BE2C (cell line): ENCODE measurements at regions not wholly inside any gene's neighbourhood (a gene's known extent, or its start where the extent isn't known, plus 50 kb on each side); places are given as distances from the start of the nearest gene placed in this dataset.
A peak's percentile ranks its signal among the peaks of the same experiment; 100 is the strongest.

Experiments
- DNase-seq: peaks from one replicate; pipeline ENCODE4 v3.0.0-alpha.2; 2020
- H3K27me3 ChIP-seq: fragments of 250-450 bp; sonication (Bioruptor Pico); 2 replicates; pipeline ENCODE4 v1.5.1; 2020; ENCODE audit warnings: mild to moderate bottlenecking
- H3K36me3 ChIP-seq: fragments of 250-450 bp; sonication (Bioruptor Pico); 2 replicates; pipeline ENCODE4 v1.5.1; 2020; ENCODE audit warnings: mild to moderate bottlenecking
- H3K4me1 ChIP-seq: fragments of 250-450 bp; sonication (Bioruptor Pico); 2 replicates; pipeline ENCODE4 v1.5.1; 2020
- H3K4me3 ChIP-seq: 2 replicates; pipeline ENCODE4 v1.5.1; 2011; ENCODE audit warnings: low read depth, low read length
- H3K9me3 ChIP-seq: fragments of 250-450 bp; sonication (Bioruptor Pico); 2 replicates; pipeline ENCODE4 v1.5.1; 2020
- TF ChIP-seq, protein P1 (sequence below): IDR thresholded peaks from 2 replicates; pipeline ENCODE4 v1.5.1; 2012; ENCODE audit warnings: mild to moderate bottlenecking, low read depth, low read length

DNA sequence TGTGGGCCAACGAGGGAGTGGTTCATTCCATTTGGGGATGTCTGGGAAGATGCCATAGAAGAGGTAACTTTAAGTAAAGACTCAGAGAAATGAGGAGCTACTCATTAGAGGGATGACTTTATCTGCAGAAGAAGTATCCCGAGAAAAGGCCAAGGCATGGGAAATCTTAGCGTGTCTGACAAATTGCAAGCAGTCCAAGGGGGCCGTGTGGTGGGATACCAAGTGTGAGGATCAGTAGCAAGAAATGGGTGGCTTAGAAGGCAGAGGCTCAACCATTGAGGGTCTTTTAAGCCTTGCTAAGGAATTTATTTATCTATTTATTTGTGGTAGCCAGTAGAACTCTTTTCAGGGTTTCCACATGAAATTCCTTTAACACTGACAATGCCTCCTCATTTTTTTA is 436.4 kb downstream of the RNF144A start:
- no peaks in the 10 kb centered on the region for H3K27me3 ChIP-seq
- no peaks in the 10 kb centered on the region for H3K4me1 ChIP-seq
- no peaks in the 10 kb centered on the region for H3K36me3 ChIP-seq
- H3K4me3 ChIP-seq: no peak overlapping the region
- H3K9me3 ChIP-seq: no peaks in the 10 kb centered on the region
- TF ChIP-seq, protein P1, sequence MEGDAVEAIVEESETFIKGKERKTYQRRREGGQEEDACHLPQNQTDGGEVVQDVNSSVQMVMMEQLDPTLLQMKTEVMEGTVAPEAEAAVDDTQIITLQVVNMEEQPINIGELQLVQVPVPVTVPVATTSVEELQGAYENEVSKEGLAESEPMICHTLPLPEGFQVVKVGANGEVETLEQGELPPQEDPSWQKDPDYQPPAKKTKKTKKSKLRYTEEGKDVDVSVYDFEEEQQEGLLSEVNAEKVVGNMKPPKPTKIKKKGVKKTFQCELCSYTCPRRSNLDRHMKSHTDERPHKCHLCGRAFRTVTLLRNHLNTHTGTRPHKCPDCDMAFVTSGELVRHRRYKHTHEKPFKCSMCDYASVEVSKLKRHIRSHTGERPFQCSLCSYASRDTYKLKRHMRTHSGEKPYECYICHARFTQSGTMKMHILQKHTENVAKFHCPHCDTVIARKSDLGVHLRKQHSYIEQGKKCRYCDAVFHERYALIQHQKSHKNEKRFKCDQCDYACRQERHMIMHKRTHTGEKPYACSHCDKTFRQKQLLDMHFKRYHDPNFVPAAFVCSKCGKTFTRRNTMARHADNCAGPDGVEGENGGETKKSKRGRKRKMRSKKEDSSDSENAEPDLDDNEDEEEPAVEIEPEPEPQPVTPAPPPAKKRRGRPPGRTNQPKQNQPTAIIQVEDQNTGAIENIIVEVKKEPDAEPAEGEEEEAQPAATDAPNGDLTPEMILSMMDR: no peak
- DNase-seq: no peak

DNA sequence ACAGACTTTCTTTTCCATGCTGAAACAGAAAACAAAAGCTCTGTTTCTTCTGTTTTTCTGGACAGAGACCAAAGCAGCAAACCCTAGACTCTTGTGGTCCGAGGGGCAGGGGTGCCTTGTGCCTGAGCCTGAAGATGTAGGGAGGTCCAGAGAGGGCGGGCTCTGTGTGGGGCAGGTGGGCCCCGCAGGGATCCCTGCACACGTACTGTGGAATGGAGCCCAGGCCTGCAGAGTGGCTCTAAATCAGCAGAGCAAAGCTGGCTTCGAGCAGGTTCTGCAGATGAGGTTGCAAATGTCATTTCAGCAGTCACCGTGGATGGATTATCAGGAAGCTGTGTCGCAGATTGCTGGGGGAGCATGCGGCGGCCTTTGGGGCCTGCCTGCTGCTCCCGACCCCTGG is 438.6 kb downstream of the RNF144A start:
- no peaks in the 10 kb centered on the region for H3K36me3 ChIP-seq
- no peak overlapping the region for H3K4me3 ChIP-seq
- H3K9me3 ChIP-seq: no peaks in the 10 kb centered on the region
- TF ChIP-seq, protein P1: no peak
- no peaks in the 10 kb centered on the region for H3K4me1 ChIP-seq
- H3K27me3 ChIP-seq: no peaks in the 10 kb centered on the region
- DNase-seq: no peak

DNA sequence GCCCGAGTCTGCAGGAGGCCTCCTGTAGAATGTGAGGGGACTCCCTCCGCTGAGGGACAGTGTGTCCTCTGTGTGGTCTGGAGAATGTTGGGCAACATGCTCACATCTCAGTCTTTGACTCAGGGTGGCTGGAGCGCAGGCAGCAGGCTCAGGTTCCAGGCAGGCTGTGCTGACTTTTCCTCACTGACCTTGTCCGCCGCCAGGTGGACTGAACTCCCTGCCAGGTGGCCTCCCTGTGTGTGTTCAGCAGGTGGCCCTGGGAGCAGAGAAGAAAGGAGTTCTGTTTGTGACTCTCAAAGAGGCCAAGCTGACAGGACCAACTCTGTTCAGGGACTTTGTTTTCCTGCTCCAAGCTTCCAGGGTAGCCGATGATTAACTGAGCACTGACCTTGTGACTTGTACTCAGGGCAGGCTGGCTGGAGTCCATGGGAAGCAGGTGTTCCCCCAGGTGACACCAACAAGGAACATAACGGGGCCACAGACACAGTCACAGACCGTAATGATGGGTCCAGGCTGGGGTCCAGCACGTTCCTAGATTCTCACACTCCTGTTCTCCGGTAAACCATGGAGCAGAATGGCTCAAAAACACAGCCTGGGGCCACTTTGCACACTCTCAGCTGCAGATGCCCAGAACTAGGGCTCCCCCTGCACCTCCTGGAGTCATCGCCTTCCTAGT is 439.8 kb downstream of the RNF144A start:
- no peaks in the 10 kb centered on the region for H3K4me1 ChIP-seq
- TF ChIP-seq, protein P1: no peak
- H3K36me3 ChIP-seq: no peaks in the 10 kb centered on the region
- no peaks in the 10 kb centered on the region for H3K27me3 ChIP-seq
- H3K9me3 ChIP-seq: no peaks in the 10 kb centered on the region
- no peak overlapping the region for H3K4me3 ChIP-seq
- no peak for DNase-seq

DNA sequence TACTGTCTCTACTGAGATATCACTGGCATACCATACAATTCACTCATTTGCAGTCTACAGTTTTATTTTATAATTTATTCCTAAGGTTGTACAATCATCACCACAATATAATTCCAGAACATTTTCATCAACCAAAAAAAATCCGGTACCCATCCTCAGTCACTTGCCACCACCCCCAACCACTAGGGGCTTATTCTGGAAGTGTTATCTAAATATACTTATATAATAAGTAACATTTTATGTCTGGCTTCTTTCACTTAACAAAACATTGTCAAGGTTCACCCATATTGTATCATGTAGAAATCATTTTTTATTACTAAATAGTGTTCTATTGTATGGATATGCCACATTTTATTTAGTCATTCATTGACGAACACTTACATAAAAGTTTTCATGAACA is 440.8 kb downstream of the RNF144A start:
- Histone ChIP-seq H3K27me3 (no peaks in the 10 kb centered on the region), H3K36me3 (no peaks in the 10 kb centered on the region), H3K9me3 (no peaks in the 10 kb centered on the region), H3K4me1 (no peaks in the 10 kb centered on the region), H3K4me3 (no peak overlapping the region)
- no peak for DNase-seq
- TF ChIP-seq, protein P1: no peak

DNA sequence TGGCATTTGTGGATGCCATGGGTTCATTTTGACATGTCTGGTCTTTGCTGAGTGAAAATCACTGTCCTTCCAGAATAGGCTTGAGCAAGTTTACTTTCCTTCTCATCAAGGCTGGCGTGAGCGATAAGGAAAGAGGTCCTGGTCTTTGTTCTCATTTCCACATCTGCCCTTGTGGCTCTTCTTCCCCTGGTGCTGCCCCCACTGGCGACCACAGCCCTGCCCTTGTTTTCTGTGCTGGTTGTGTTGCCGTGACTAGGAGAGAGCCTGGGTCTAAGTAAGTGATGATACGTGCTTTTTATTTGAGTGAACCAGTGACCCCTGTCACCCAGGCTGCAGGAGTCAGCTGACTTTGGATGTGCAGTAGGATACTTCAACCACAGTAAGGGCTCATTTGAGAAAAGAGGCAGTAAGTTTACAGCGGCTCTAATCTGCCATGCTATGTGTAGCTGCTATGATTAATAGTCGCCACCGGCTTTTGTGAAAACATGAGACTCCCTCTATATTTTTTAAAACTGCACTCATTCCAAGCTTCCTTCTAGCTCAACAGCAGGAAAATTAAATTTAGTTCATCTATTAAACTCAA is 441.7 kb downstream of the RNF144A start:
- Histone ChIP-seq H3K36me3 (no peaks in the 10 kb centered on the region), H3K27me3 (no peaks in the 10 kb centered on the region), H3K4me1 (no peaks in the 10 kb centered on the region), H3K9me3 (no peaks in the 10 kb centered on the region), H3K4me3 (no peak overlapping the region)
- no peak for DNase-seq
- TF ChIP-seq, protein P1: peak; percentile 7; the same call in 1 of the 2 replicates

DNA sequence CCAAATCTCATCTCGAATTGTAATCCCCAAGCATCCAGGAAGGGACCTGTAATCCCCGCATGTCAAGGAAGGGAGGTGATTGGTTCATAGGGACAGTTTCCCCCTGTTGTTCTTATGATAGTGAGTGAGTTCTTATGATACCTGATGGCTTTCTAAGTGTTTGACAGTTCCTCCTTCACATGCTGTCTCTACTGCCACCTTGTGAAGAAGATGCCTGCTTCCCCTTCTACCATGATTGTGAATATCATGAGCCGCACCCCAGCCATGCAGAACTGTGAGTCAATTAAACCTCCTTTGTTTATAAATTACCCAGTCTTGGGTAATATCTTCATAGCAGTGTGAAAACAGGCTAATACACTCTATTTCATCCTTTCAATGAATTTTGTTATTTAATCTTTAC is 446.7 kb downstream of the RNF144A start:
- H3K27me3 ChIP-seq: no peaks in the 10 kb centered on the region
- TF ChIP-seq, protein P1: peak; percentile 58
- no peaks in the 10 kb centered on the region for H3K9me3 ChIP-seq
- peak; percentile 21 for DNase-seq
- H3K4me3 ChIP-seq: no peak overlapping the region
- H3K4me1 ChIP-seq: no peaks in the 10 kb centered on the region
- H3K36me3 ChIP-seq: no peaks in the 10 kb centered on the region
